ENCODE measurements at regions not wholly inside any gene's neighbourhood (a gene's known extent, or its start where the extent isn't known, plus 50 kb on each side); places are given as distances from the start of the nearest gene placed in this dataset.

- DNase-seq: no peak
These were observed 1246.6 kb upstream of the LRRTM1 start for GRCh38 chr2:81551040-81551634.

GRCh38 chr2:81550277-81550676, 1245.7 kb upstream of the LRRTM1 start:
- no peak for DNase-seq

GRCh38 chr2:81549646-81550045, 1245.1 kb upstream of the LRRTM1 start:
- no peak for DNase-seq

- no peak for DNase-seq
These were observed 1241.1 kb upstream of the LRRTM1 start for GRCh38 chr2:81545626-81546025.

- DNase-seq: no peak
These were observed 1237.6 kb upstream of the LRRTM1 start for GRCh38 chr2:81542119-81542518.

GRCh38 chr2:81529944-81530343, 1225.4 kb upstream of the LRRTM1 start:
- DNase-seq: no peak

GRCh38 chr2:81528852-81529480, 1224.4 kb upstream of the LRRTM1 start:
- DNase-seq: no peak

- no peak for DNase-seq
These were observed 1218.8 kb upstream of the LRRTM1 start for GRCh38 chr2:81523344-81523743.

GRCh38 chr2:81513328-81513727, 1208.8 kb upstream of the LRRTM1 start:
- DNase-seq: no peak

- DNase-seq: no peak
These were observed 1201.0 kb upstream of the LRRTM1 start for GRCh38 chr2:81505586-81505985.

- DNase-seq: no peak
These were observed 1191.0 kb upstream of the LRRTM1 start for GRCh38 chr2:81495556-81495955.

GRCh38 chr2:81483254-81483653, 1178.7 kb upstream of the LRRTM1 start:
- no peak for DNase-seq

- DNase-seq: no peak
These were observed 1177.4 kb upstream of the LRRTM1 start for GRCh38 chr2:81481994-81482368.

GRCh38 chr2:81481242-81481993, 1176.9 kb upstream of the LRRTM1 start:
- no peak for DNase-seq

- DNase-seq: no peak
These were observed 1162.5 kb upstream of the LRRTM1 start for GRCh38 chr2:81467096-81467495.

GRCh38 chr2:81462420-81462819, 1157.9 kb upstream of the LRRTM1 start:
- no peak for DNase-seq

GRCh38 chr2:81445176-81445575, 1140.6 kb upstream of the LRRTM1 start:
- DNase-seq: no peak

- no peak for DNase-seq
These were observed 1133.0 kb upstream of the LRRTM1 start for GRCh38 chr2:81437456-81438000.

GRCh38 chr2:81436256-81436655, 1131.7 kb upstream of the LRRTM1 start:
- DNase-seq: no peak

GRCh38 chr2:81412681-81413080, 1108.1 kb upstream of the LRRTM1 start:
- DNase-seq: no peak

- no peak for DNase-seq
These were observed 1099.0 kb upstream of the LRRTM1 start for GRCh38 chr2:81403508-81403907.

GRCh38 chr2:81396417-81397019, 1092.0 kb upstream of the LRRTM1 start:
- no peak for DNase-seq

GRCh38 chr2:81395746-81396145, 1091.2 kb upstream of the LRRTM1 start:
- no peak for DNase-seq

- DNase-seq: no peak
These were observed 1084.7 kb upstream of the LRRTM1 start for GRCh38 chr2:81389203-81389602.

Measured in GDM1 (cell line).